ENCODE measurements at regions not wholly inside any gene's neighbourhood (a gene's known extent, or its start where the extent isn't known, plus 50 kb on each side); places are given as distances from the start of the nearest gene placed in this dataset.

GRCh38 chr1:96074422-96074821 is 647.2 kb upstream of the PTBP2 start:
- Histone ChIP-seq H3K36me3 (ENCODE audit: control insufficient read depth, insufficient read depth, low read length, severe bottlenecking) (no peaks in the 10 kb centered on the region), H3K4me1 (ENCODE audit: control insufficient read depth, insufficient read depth, low read length) (peaks cover 38% of the 10 kb centered on the region), H3K9ac (ENCODE audit: low read length) (no peak overlapping the region), H3K27me3 (replicated peaks; ENCODE audit: control insufficient read depth, insufficient read depth, low read length) (no peaks in the 10 kb centered on the region), H3K4me3 (ENCODE audit: low read length) (peak overlapping the region; percentile 48), H3K9me3 (ENCODE audit: control insufficient read depth, low read length) (no peaks in the 10 kb centered on the region)
- no peak for DNase-seq (ENCODE audit: low read depth)

GRCh38 chr1:96074876-96075577 is 646.6 kb upstream of the PTBP2 start:
- Histone ChIP-seq H3K36me3 (ENCODE audit: control insufficient read depth, insufficient read depth, low read length, severe bottlenecking) (no peaks in the 10 kb centered on the region), H3K4me1 (ENCODE audit: control insufficient read depth, insufficient read depth, low read length) (peaks cover 38% of the 10 kb centered on the region), H3K27me3 (replicated peaks; ENCODE audit: control insufficient read depth, insufficient read depth, low read length) (no peaks in the 10 kb centered on the region), H3K9ac (ENCODE audit: low read length) (no peak overlapping the region), H3K4me3 (ENCODE audit: low read length) (peak overlapping the region; percentile 48), H3K9me3 (ENCODE audit: control insufficient read depth, low read length) (no peaks in the 10 kb centered on the region)
- no peak for DNase-seq (ENCODE audit: low read depth)

- H3K4me1 ChIP-seq (ENCODE audit: control insufficient read depth, insufficient read depth, low read length) = peaks cover 38% of the 10 kb centered on the region
- no peaks in the 10 kb centered on the region for H3K27me3 ChIP-seq (replicated peaks; ENCODE audit: control insufficient read depth, insufficient read depth, low read length)
- no peak for DNase-seq (ENCODE audit: low read depth)
- peak overlapping the region; percentile 49 for H3K4me3 ChIP-seq (ENCODE audit: low read length)
- no peak overlapping the region for H3K9ac ChIP-seq (ENCODE audit: low read length)
- no peaks in the 10 kb centered on the region for H3K36me3 ChIP-seq (ENCODE audit: control insufficient read depth, insufficient read depth, low read length, severe bottlenecking)
- H3K9me3 ChIP-seq (ENCODE audit: control insufficient read depth, low read length) = no peaks in the 10 kb centered on the region
Observed at GRCh38 chr1:96075704-96076455, 645.7 kb upstream of the PTBP2 start.

- Histone ChIP-seq H3K4me3 (ENCODE audit: low read length) (peak overlapping the region; percentile 49), H3K9me3 (ENCODE audit: control insufficient read depth, low read length) (no peaks in the 10 kb centered on the region), H3K4me1 (ENCODE audit: control insufficient read depth, insufficient read depth, low read length) (peaks cover 38% of the 10 kb centered on the region), H3K36me3 (ENCODE audit: control insufficient read depth, insufficient read depth, low read length, severe bottlenecking) (no peaks in the 10 kb centered on the region), H3K9ac (ENCODE audit: low read length) (no peak overlapping the region), H3K27me3 (replicated peaks; ENCODE audit: control insufficient read depth, insufficient read depth, low read length) (no peaks in the 10 kb centered on the region)
- no peak for DNase-seq (ENCODE audit: low read depth)
Observed at GRCh38 chr1:96076589-96076988, 645.0 kb upstream of the PTBP2 start.

- Histone ChIP-seq H3K36me3 (ENCODE audit: control insufficient read depth, insufficient read depth, low read length, severe bottlenecking) (no peaks in the 10 kb centered on the region), H3K4me1 (ENCODE audit: control insufficient read depth, insufficient read depth, low read length) (peaks cover 23% of the 10 kb centered on the region), H3K4me3 (ENCODE audit: low read length) (no peak overlapping the region), H3K9ac (ENCODE audit: low read length) (no peak overlapping the region), H3K27me3 (replicated peaks; ENCODE audit: control insufficient read depth, insufficient read depth, low read length) (no peaks in the 10 kb centered on the region), H3K9me3 (ENCODE audit: control insufficient read depth, low read length) (peaks cover 6% of the 10 kb centered on the region)
- DNase-seq (ENCODE audit: low read depth) = no peak
Observed at GRCh38 chr1:96079581-96079980, 642.0 kb upstream of the PTBP2 start.

GRCh38 chr1:96080925-96081324 is 640.7 kb upstream of the PTBP2 start:
- no peaks in the 10 kb centered on the region for H3K36me3 ChIP-seq (ENCODE audit: control insufficient read depth, insufficient read depth, low read length, severe bottlenecking)
- DNase-seq (ENCODE audit: low read depth) = no peak
- H3K9ac ChIP-seq (ENCODE audit: low read length) = no peak overlapping the region
- no peaks in the 10 kb centered on the region for H3K27me3 ChIP-seq (replicated peaks; ENCODE audit: control insufficient read depth, insufficient read depth, low read length)
- H3K4me1 ChIP-seq (ENCODE audit: control insufficient read depth, insufficient read depth, low read length) = peaks cover 10% of the 10 kb centered on the region
- H3K9me3 ChIP-seq (ENCODE audit: control insufficient read depth, low read length) = peaks cover 6% of the 10 kb centered on the region
- H3K4me3 ChIP-seq (ENCODE audit: low read length) = no peak overlapping the region

- H3K9me3 ChIP-seq (ENCODE audit: control insufficient read depth, low read length) = peaks cover 5% of the 10 kb centered on the region
- H3K36me3 ChIP-seq (ENCODE audit: control insufficient read depth, insufficient read depth, low read length, severe bottlenecking) = no peaks in the 10 kb centered on the region
- no peak overlapping the region for H3K9ac ChIP-seq (ENCODE audit: low read length)
- H3K27me3 ChIP-seq (replicated peaks; ENCODE audit: control insufficient read depth, insufficient read depth, low read length) = no peaks in the 10 kb centered on the region
- DNase-seq (ENCODE audit: low read depth) = no peak
- no peak overlapping the region for H3K4me3 ChIP-seq (ENCODE audit: low read length)
- no peaks in the 10 kb centered on the region for H3K4me1 ChIP-seq (ENCODE audit: control insufficient read depth, insufficient read depth, low read length)
Observed at GRCh38 chr1:96087719-96088118, 633.9 kb upstream of the PTBP2 start.

GRCh38 chr1:96090134-96090533 is 631.5 kb upstream of the PTBP2 start:
- Histone ChIP-seq H3K9me3 (ENCODE audit: control insufficient read depth, low read length) (no peaks in the 10 kb centered on the region), H3K4me3 (ENCODE audit: low read length) (no peak overlapping the region), H3K27me3 (replicated peaks; ENCODE audit: control insufficient read depth, insufficient read depth, low read length) (no peaks in the 10 kb centered on the region), H3K4me1 (ENCODE audit: control insufficient read depth, insufficient read depth, low read length) (no peaks in the 10 kb centered on the region), H3K9ac (ENCODE audit: low read length) (no peak overlapping the region), H3K36me3 (ENCODE audit: control insufficient read depth, insufficient read depth, low read length, severe bottlenecking) (no peaks in the 10 kb centered on the region)
- DNase-seq (ENCODE audit: low read depth) = no peak

- Histone ChIP-seq H3K36me3 (ENCODE audit: control insufficient read depth, insufficient read depth, low read length, severe bottlenecking) (no peaks in the 10 kb centered on the region), H3K4me1 (ENCODE audit: control insufficient read depth, insufficient read depth, low read length) (no peaks in the 10 kb centered on the region), H3K27me3 (replicated peaks; ENCODE audit: control insufficient read depth, insufficient read depth, low read length) (no peaks in the 10 kb centered on the region), H3K9me3 (ENCODE audit: control insufficient read depth, low read length) (no peaks in the 10 kb centered on the region), H3K9ac (ENCODE audit: low read length) (no peak overlapping the region), H3K4me3 (ENCODE audit: low read length) (no peak overlapping the region)
- DNase-seq (ENCODE audit: low read depth) = no peak
Observed at GRCh38 chr1:96095849-96096612, 625.6 kb upstream of the PTBP2 start.

- no peaks in the 10 kb centered on the region for H3K27me3 ChIP-seq (replicated peaks; ENCODE audit: control insufficient read depth, insufficient read depth, low read length)
- no peaks in the 10 kb centered on the region for H3K9me3 ChIP-seq (ENCODE audit: control insufficient read depth, low read length)
- no peaks in the 10 kb centered on the region for H3K4me1 ChIP-seq (ENCODE audit: control insufficient read depth, insufficient read depth, low read length)
- DNase-seq (ENCODE audit: low read depth) = no peak
- no peak overlapping the region for H3K4me3 ChIP-seq (ENCODE audit: low read length)
- no peak overlapping the region for H3K9ac ChIP-seq (ENCODE audit: low read length)
- no peaks in the 10 kb centered on the region for H3K36me3 ChIP-seq (ENCODE audit: control insufficient read depth, insufficient read depth, low read length, severe bottlenecking)
Observed at GRCh38 chr1:96096613-96097321, 624.8 kb upstream of the PTBP2 start.

GRCh38 chr1:96104506-96104905 is 617.1 kb upstream of the PTBP2 start:
- Histone ChIP-seq H3K9ac (ENCODE audit: low read length) (no peak overlapping the region), H3K4me3 (ENCODE audit: low read length) (no peak overlapping the region), H3K36me3 (ENCODE audit: control insufficient read depth, insufficient read depth, low read length, severe bottlenecking) (no peaks in the 10 kb centered on the region), H3K4me1 (ENCODE audit: control insufficient read depth, insufficient read depth, low read length) (no peaks in the 10 kb centered on the region), H3K27me3 (replicated peaks; ENCODE audit: control insufficient read depth, insufficient read depth, low read length) (no peaks in the 10 kb centered on the region), H3K9me3 (ENCODE audit: control insufficient read depth, low read length) (no peaks in the 10 kb centered on the region)
- DNase-seq (ENCODE audit: low read depth) = no peak

Data from adipocyte (in vitro differentiated cells).